CD4-positive, alpha-beta T cell treated with Interleukin-21 for 1 hour (primary cell): ENCODE measurements at regions not wholly inside any gene's neighbourhood (a gene's known extent, or its start where the extent isn't known, plus 50 kb on each side); places are given as distances from the start of the nearest gene placed in this dataset.

Experiments
- DNase-seq: peaks from one replicate; pipeline ENCODE4 v3.0.0-alpha.2; 2020

- DNase-seq: no peak
These were observed 135.4 kb upstream of the RGMB start for GRCh38 chr5:98638111-98638510.

GRCh38 chr5:98638701-98639100 lies 134.8 kb upstream of the RGMB start:
- DNase-seq: no peak

- DNase-seq: no peak
These were observed 134.2 kb upstream of the RGMB start for GRCh38 chr5:98639274-98639673.

DNA sequence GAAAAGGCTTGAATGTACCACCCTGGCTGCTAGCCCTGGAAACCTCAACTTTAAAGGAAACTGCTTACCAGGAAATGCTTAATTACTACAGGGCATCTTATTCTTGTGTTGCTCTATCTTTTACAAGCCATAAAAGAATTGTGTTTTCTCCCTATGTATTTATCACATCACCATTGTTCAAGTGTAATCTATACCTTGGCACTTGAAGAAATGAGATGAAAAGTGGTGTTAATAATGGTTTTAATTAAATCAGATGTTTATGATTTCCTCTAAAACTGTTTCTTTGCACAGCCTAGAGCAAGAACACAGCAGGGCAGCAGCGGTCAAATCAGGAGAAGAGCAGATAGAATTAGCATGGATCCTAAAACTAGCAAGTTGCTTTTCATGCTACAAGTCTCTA lies 131.8 kb upstream of the RGMB start:
- DNase-seq: no peak

GRCh38 chr5:98643569-98643968 lies 129.9 kb upstream of the RGMB start:
- no peak for DNase-seq

DNA sequence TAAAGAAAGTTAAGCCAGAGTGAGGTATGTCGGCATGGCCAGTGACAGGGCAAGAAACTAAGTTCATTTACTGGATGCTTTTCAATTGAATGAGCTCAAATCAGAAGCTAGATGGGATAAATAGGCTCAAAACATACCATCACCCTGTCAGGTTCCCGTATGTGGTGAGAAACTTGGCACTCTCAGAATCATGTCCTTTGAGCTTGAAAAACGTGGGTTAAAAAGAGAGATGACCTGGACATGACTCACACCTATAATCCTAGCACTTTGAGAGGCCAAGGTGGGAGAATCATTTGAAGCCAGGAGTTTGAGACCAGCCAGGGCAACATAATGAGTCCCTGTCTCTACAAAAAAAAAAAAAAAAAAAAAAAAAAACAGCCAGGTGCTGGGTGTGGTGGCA lies 121.7 kb upstream of the RGMB start:
- DNase-seq: no peak

- no peak for DNase-seq
These were observed 117.2 kb upstream of the RGMB start for GRCh38 chr5:98656125-98656795.

DNA sequence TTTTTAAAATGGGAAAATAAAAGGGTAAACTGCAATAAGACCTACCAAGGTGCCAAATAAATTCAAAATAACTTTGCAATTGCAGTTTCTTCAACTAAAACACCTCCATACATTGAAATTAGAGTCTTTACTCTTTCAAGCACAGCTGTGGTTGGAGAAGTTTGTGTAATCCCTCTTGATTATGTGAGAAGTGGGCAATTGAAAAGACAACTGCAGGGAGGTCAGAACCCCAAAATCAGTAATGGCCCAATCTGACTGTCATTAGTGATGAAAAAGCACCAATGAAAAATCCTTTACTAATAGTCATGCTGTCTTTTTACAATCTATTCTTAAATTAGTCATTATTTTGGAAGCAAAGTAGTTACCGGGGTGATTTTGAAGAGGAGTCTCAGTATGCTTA lies 116.7 kb upstream of the RGMB start:
- DNase-seq: no peak

- no peak for DNase-seq
These were observed 115.9 kb upstream of the RGMB start for GRCh38 chr5:98657559-98657958.

DNA sequence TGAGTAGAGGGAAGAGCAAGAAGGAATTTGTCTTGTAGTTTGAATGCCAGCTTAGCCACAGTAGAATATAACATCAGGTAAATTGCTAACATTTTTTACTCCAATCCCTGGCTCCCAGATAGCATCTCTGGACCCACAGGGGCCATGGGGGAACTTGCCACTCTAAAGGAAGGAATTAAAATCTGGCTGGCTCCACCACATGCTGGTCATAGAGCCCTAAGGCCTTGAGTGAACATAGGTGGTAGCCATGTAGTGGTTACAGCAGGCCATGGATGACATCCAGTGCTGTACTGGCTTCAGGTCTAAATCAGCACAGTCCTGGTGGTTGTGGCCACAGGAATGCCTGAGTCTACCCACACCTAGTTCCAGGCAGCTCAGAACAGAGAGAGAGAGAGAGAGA lies 109.9 kb upstream of the RGMB start:
- DNase-seq: no peak

GRCh38 chr5:98664736-98665135 lies 108.7 kb upstream of the RGMB start:
- no peak for DNase-seq

DNA sequence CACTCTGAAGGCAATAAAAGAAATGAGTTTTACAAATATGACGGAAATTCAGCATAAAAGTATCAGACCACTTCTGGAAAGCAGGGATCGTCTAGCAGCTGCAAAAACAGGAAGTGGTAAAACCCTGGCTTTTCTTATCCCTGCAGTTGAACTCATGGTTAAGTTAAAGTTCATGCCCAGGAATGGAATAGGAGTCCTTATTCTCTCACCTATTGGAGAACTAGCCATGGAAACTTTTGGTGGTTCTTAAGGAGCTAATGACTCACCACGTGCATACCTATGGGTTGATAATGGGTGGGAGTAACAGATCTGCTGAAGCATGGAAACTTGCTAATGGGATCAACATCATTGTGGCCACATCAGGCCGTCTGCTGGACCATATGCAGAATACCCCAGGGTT lies 93.5 kb upstream of the RGMB start:
- no peak for DNase-seq

DNA sequence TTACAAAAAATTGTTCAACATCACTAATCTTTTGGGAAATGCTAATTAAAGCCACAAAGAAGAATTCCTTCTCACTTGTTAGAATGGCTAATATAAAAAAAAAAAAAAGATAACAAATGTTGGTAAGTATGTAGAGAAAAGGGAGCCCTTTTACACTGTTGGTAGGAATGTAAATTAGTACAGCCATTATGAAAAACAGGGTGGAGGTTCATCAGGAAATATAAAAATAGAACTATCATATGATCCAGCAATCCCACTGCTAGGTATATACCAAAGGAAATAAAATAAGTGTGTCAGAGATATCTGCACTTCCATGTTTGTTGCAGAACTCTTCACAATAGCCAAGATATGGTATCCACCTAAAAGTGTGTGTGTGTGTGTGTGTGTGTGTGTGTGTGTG lies 83.5 kb upstream of the RGMB start:
- no peak for DNase-seq

- no peak for DNase-seq
These were observed 78.6 kb upstream of the RGMB start for GRCh38 chr5:98694902-98695301.

- DNase-seq: no peak
These were observed 75.1 kb upstream of the RGMB start for GRCh38 chr5:98698359-98698758.

GRCh38 chr5:98700730-98701129 lies 72.7 kb upstream of the RGMB start:
- DNase-seq: no peak

- no peak for DNase-seq
These were observed 67.6 kb upstream of the RGMB start for GRCh38 chr5:98705841-98706240.

DNA sequence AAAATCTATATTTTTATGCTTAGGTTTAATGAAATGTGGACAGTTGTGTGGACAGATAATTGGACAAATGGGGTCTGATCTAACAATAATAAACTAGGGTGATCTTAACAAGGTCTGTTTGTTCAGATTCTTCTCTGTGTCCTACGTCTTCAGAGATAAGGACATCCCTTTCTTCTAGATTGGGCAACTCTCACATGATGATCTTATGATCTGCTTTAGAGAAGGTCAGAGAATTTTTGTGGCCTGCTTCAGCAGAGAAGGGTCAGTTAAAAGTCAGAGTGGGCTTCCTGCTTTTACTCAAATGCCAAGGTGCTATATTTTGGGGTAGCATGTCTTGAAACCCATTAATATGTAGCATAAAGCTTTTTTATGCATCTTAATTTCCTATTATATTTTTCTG lies 63.8 kb upstream of the RGMB start:
- DNase-seq: no peak

DNA sequence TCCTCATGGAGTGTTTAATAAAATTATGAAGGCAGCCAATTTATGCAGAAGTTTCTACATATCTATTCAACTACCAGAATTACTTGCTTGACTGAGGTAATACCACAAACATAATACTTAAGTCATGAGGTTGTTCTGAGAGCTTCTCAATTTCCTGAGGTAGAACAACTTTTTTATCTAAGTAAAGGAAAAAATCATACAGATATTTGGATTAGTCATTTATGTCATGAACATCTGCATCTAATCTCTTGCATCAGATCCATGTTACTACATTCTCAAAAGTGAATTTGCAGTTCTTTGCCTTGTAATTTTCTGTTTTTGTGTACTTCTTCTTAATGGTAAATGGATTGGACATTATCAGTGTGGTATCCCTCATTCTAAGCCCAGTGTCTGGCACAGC lies 60.4 kb upstream of the RGMB start:
- no peak for DNase-seq

DNA sequence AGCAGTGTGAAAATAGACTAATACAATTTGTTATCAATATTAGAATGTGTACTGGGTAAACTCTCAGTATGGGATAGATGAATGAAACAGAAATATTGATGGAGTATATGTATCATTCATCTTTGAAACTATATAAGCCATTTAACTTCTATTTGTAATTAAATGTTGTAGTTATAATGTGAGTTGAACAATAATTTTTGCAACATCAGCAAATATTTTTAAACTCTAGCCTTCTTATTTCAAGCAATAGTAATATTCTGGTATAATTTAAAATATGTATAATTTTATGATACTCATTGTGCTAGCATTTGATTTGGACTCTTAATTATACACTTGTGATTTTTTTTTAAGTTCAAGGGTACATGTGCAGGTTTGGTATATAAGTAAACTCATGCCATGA lies 59.6 kb upstream of the RGMB start:
- no peak for DNase-seq

DNA sequence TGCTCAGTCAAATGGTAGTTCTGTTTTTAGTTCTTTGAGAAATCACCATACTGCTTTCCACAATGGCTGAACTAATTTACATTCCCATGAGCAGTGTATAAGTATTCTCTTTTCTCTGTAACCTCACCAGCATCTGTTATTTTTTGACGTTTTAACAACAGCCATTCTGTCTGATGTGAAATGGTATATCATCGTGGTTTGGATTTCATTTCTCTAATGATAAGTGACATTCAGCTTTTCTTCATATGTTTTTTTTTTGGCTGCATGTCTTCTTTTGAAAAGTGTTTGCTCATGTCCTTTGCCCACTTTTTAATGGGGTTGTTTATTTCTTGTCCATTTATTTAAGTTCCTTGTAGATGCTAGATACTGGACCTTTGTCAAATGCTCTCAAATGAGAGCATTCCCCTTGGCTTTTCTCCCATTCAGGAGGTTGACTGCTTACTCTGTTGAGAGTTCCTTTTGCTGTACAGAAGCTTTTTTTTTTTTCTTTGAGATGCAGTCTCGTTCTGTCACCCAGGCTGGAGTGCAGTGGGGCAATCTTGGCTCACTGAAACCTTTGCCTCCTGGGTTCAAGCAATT lies 58.7 kb upstream of the RGMB start:
- no peak for DNase-seq

- DNase-seq: no peak
These were observed 52.1 kb upstream of the RGMB start for GRCh38 chr5:98721231-98721928.

GRCh38 chr5:98722188-98722587 lies 51.3 kb upstream of the RGMB start:
- DNase-seq: no peak

- no peak for DNase-seq
These were observed 50.4 kb upstream of the RGMB start for GRCh38 chr5:98723061-98723460.
